Suprapubic skin (tissue), 3 donors: ENCODE measurements at regions not wholly inside any gene's neighbourhood (a gene's known extent, or its start where the extent isn't known, plus 50 kb on each side); places are given as distances from the start of the nearest gene placed in this dataset.

ENCODE experiments used
- CTCF ChIP-seq, 2 donors: fragments of 200-600 bp in 1 of 2; fragments of 450-650 bp in 1 of 2; sonication (generic) in 1 of 2; IDR thresholded peaks; one replicate each; pipeline ENCODE4 v1.5.1; 2016 to 2019; ENCODE audit warnings: antibody characterized with exemption in 2 of 2, mild to moderate bottlenecking in 1 of 2, moderate library complexity in 1 of 2
- POLR2A ChIP-seq, 2 donors: fragments of 450-650 bp; IDR thresholded peaks; one replicate each; pipeline ENCODE4 v1.6.1; 2017; ENCODE audit warnings: antibody characterized with exemption in 2 of 2, mild to moderate bottlenecking in 2 of 2, moderate library complexity in 2 of 2

DNA sequence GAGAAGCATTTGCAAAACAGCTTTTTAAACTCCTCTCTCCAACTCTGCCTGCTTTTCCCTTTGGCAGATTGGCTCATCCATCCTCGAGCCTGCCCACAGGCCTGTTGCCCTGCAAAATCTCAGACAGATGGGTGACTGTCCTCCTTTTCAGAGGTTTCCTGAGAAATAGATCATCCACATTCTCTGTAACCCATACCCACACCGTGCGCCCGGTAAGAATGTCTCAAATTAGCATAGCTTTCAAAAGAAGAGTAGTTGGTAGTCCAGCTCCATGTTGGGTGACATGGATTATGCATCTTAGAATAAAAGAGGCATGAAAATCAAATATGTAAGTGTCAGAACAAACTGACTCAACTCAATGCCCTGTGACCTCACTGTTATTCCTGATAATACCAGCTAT, 457.9 kb downstream of the TSN start:
- TF ChIP-seq CTCF (IDR thresholded peaks at IDR 0.05): no peak
- no peak for TF ChIP-seq POLR2A (IDR thresholded peaks at IDR 0.05)
